Upper lobe of right lung (tissue), 1 donor: ENCODE measurements at regions not wholly inside any gene's neighbourhood (a gene's known extent, or its start where the extent isn't known, plus 50 kb on each side); places are given as distances from the start of the nearest gene placed in this dataset.
A peak's percentile ranks its signal among the peaks of the same experiment; 100 is the strongest.

ENCODE experiments used
- ATAC-seq: fragments of 200-7000 bp; cut with Tn5 transposase; one replicate; pipeline ENCODE4 v1.9.1; 2020; ENCODE audit warnings: mild to moderate bottlenecking, moderate library complexity
- DNase-seq: peaks from one replicate; pipeline ENCODE4 v3.0.0-alpha.2; 2020
- H3K27ac ChIP-seq: fragments of 200-600 bp; one replicate; pipeline ENCODE4 v1.8.0; 2022
- H3K27me3 ChIP-seq: fragments of 200-600 bp; one replicate; pipeline ENCODE4 v1.8.0; 2022; ENCODE audit warnings: mild to moderate bottlenecking
- H3K36me3 ChIP-seq: fragments of 200-600 bp; one replicate; pipeline ENCODE4 v1.8.0; 2022
- H3K4me1 ChIP-seq: fragments of 200-600 bp; one replicate; pipeline ENCODE4 v1.8.0; 2022
- H3K4me3 ChIP-seq: fragments of 200-600 bp; one replicate; pipeline ENCODE4 v1.8.0; 2022; ENCODE audit warnings: mild to moderate bottlenecking
- H3K9me3 ChIP-seq: fragments of 200-600 bp; one replicate; pipeline ENCODE4 v1.8.0; 2022
- intact Hi-C: fragments of 100-400 bp; cut with DNase I; formaldehyde crosslinking; loops from one replicate; pipeline ENCODE4 v1.11.0; 2022
- TF ChIP-seq, protein P1 (sequence below): fragments of 200-600 bp; IDR thresholded peaks from one replicate; pipeline ENCODE4 v1.8.0; 2022; ENCODE audit warnings: antibody characterized with exemption
- donor health status: DM: no; HTN: yes; CAD: no; lungs with severe emphysema.

DNA sequence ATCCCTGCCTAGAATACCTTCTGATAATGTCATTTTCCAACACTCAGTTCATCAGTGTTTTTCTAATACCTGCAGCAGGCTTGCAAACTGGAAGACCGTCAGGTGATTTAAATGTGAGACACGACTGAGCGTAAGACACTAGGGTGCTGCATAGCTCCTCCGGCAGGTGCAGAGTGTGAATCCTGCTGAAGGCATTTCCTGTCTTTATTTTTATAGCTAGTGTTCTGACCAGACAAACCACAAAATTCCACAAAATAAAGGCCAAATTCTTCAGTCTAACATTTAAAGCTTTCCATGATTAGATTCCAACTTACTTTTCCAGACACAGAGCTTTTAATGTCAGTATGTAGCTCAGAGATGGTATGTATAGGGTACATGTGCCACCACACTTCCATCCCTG is 70.7 kb downstream of the BBS10 start:
- Histone ChIP-seq H3K27me3 (no peaks in the 10 kb centered on the region), H3K4me3 (no peak overlapping the region), H3K4me1 (peaks cover 12% of the 10 kb centered on the region), H3K9me3 (no peaks in the 10 kb centered on the region), H3K27ac (peak overlapping the region; percentile 45), H3K36me3 (no peaks in the 10 kb centered on the region)
- no peak for ATAC-seq
- intact Hi-C loops, result no loop called here
- TF ChIP-seq, protein P1, sequence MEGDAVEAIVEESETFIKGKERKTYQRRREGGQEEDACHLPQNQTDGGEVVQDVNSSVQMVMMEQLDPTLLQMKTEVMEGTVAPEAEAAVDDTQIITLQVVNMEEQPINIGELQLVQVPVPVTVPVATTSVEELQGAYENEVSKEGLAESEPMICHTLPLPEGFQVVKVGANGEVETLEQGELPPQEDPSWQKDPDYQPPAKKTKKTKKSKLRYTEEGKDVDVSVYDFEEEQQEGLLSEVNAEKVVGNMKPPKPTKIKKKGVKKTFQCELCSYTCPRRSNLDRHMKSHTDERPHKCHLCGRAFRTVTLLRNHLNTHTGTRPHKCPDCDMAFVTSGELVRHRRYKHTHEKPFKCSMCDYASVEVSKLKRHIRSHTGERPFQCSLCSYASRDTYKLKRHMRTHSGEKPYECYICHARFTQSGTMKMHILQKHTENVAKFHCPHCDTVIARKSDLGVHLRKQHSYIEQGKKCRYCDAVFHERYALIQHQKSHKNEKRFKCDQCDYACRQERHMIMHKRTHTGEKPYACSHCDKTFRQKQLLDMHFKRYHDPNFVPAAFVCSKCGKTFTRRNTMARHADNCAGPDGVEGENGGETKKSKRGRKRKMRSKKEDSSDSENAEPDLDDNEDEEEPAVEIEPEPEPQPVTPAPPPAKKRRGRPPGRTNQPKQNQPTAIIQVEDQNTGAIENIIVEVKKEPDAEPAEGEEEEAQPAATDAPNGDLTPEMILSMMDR, result no peak
- DNase-seq, result no peak

DNA sequence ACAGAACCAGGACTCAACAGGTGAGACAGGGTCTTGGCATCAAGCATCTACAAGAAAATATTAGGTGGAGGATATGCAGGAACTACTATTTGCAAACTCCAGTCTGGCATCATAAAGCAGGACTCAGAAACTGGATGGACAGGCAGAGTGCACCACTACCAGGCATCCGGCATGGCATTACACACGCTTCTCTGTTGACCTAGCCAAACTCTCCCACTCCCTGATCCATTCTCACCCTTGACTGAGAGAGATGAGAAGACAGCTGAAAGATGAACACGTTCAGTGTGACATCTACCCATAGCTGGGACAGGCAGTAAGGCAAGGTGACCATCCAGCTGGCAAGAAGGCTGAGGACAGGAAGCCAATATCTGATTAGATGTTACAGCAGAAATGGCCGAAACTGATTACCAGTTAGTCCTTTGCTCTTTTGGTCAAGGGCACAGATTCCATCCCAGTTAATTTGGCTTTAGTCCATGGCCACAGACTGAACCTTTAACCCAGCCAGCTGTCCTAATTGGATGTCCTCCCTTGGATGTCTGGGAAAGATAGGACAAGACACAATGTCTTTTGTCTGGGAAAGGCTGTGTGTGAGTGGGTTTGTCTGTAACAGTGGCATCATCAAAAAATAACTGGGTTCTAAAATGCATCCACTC is 71.6 kb downstream of the BBS10 start:
- TF ChIP-seq, protein P1, result no peak
- DNase-seq, result no peak
- Histone ChIP-seq H3K4me3 (no peak overlapping the region), H3K36me3 (no peaks in the 10 kb centered on the region), H3K27me3 (no peaks in the 10 kb centered on the region), H3K9me3 (no peaks in the 10 kb centered on the region), H3K4me1 (peaks cover 12% of the 10 kb centered on the region), H3K27ac (peak overlapping the region; percentile 52)
- ATAC-seq, result peak; percentile 50
- intact Hi-C loops, result no loop called here

DNA sequence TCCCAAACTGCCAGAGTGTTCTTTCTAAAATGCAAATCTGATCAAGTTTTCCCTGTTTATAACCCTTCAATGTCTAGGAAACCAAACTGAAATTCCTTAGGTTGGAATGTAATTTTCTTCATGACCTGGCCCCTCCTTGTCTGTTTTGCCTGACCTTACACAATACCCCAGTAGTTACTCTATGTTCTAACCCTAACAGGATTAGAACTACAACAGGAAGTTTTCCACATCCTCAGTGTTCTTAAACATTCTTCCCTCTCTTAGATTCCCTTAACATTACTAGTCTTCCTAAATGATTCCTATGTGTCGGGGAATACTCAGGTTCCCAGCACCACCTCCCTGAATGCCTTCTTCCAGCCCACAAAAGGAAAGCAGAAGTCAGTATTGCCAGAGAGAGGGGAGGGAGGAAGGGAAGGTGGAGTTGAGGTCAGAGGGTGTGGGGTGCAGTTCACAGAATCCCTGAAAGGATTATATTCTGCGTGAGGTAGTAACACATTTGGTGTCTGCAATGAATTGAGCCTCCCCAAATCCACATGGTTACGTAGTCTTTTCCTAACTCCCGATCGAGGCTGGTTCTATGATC is 72.6 kb downstream of the BBS10 start:
- Histone ChIP-seq H3K27ac (peak overlapping the region; percentile 52), H3K4me1 (peaks cover 12% of the 10 kb centered on the region), H3K27me3 (no peaks in the 10 kb centered on the region), H3K9me3 (no peaks in the 10 kb centered on the region), H3K36me3 (no peaks in the 10 kb centered on the region), H3K4me3 (no peak overlapping the region)
- intact Hi-C loops, result no loop called here
- TF ChIP-seq, protein P1, result no peak
- peak; percentile 54 for ATAC-seq
- DNase-seq, result no peak

DNA sequence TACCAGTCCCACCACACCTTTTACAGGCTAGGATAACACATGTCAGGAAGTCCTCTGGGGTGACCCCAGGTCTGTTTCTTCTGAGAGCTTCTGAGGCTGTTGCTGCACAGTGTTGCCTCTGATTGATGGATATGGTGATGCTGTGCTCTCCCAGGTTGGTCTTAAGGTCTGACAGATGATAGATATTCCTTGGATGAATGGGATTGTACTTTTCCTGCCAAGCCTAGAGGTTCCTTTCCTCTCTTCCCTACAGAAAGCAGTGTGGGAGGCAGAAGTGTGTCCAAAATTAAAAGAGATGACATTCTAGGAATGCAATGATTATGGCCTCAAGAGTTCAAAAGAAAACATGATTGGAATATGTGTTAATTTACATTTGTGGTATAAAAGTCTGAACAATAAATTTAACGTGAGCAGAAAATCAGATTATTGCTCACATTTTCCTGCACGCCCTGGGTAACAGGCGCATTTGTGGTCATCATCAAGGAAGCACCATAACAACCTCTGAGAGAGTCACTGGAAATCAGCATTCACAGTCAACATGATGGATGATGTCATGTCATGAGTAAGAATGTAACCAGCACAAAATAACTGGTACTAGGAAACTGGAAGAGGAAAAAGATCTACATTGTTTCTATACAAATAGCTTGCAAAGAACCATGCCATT is 73.7 kb downstream of the BBS10 start:
- Histone ChIP-seq H3K9me3 (no peaks in the 10 kb centered on the region), H3K36me3 (no peaks in the 10 kb centered on the region), H3K4me3 (no peak overlapping the region), H3K27ac (no peak overlapping the region), H3K27me3 (no peaks in the 10 kb centered on the region), H3K4me1 (peaks cover 12% of the 10 kb centered on the region)
- DNase-seq, result no peak
- intact Hi-C loops, result no loop called here
- TF ChIP-seq, protein P1, result no peak
- no peak for ATAC-seq

DNA sequence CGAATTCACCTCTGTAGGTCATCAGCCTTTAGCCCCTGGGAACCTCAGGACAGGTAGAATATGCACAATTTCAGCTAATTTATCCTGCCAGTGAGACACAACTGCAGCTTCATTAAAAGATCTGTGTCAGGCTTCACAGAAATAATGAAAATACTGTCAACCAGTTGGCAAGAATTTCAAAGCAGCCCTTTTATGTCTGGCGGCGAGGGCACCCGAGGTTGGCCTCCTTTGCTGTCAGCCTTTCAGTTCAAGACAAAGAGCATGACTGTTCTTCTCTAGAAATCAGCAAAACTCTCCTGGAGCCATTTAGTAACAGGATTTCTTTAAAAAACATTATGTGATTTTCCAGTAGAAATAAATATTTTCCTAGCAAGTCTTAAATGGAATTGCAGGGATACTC is 75.9 kb downstream of the BBS10 start:
- H3K27ac ChIP-seq, result no peak overlapping the region
- intact Hi-C loops, result no loop called here
- H3K36me3 ChIP-seq, result no peaks in the 10 kb centered on the region
- H3K9me3 ChIP-seq, result no peaks in the 10 kb centered on the region
- H3K4me1 ChIP-seq, result peaks cover 12% of the 10 kb centered on the region
- TF ChIP-seq, protein P1, result no peak
- no peaks in the 10 kb centered on the region for H3K27me3 ChIP-seq
- DNase-seq (no peak), ATAC-seq (no peak)
- H3K4me3 ChIP-seq, result no peak overlapping the region
